Smooth muscle cell (in vitro differentiated cells): ENCODE measurements at regions not wholly inside any gene's neighbourhood (a gene's known extent, or its start where the extent isn't known, plus 50 kb on each side); places are given as distances from the start of the nearest gene placed in this dataset. TPM values are rescaled to one million over a fixed set of nuclear protein-coding genes. Genes with fewer than 3 reads are reported as not detected.

Experiments
- DNase-seq: peaks from one replicate; lab custom pipeline; 2025; ENCODE audit not compliant: unreplicated experiment; lab: John Stamatoyannopoulos, UW
- H2AFZ ChIP-seq: fragments of 200-600 bp; sonication (generic); 2 replicates; pipeline ENCODE4 v1.6.0; 2016; ENCODE audit warnings: antibody characterized with exemption, low read depth, mild to moderate bottlenecking
- H3F3A ChIP-seq: fragments of 200-600 bp; sonication (generic); 2 replicates; pipeline ENCODE4 v1.6.0; 2017; ENCODE audit warnings: antibody characterized with exemption, low read depth
- H3K27ac ChIP-seq: fragments of 200-600 bp; sonication (generic); 2 replicates; pipeline ENCODE4 v1.5.1; 2016; ENCODE audit warnings: low read depth, mild to moderate bottlenecking
- H3K27me3 ChIP-seq: fragments of 200-600 bp; sonication (generic); 2 replicates; pipeline ENCODE4 v1.6.1; 2016; ENCODE audit warnings: low read depth, mild to moderate bottlenecking
- H3K36me3 ChIP-seq: fragments of 200-600 bp; sonication (generic); 2 replicates; pipeline ENCODE4 v1.5.1; 2016; ENCODE audit warnings: low read depth
- H3K4me1 ChIP-seq: fragments of 200-600 bp; sonication (generic); 2 replicates; pipeline ENCODE4 v1.5.1; 2016; ENCODE audit warnings: low read depth
- H3K4me2 ChIP-seq: fragments of 200-600 bp; sonication (generic); 2 replicates; pipeline ENCODE4 v1.6.0; 2016; ENCODE audit warnings: mild to moderate bottlenecking
- H3K4me3 ChIP-seq: fragments of 200-600 bp; sonication (generic); 2 replicates; pipeline ENCODE4 v1.5.1; 2016; ENCODE audit warnings: mild to moderate bottlenecking
- H3K79me2 ChIP-seq: fragments of 200-600 bp; sonication (generic); 2 replicates; pipeline ENCODE4 v1.6.0; 2016; ENCODE audit warnings: low read depth, mild to moderate bottlenecking
- H3K9ac ChIP-seq: fragments of 200-600 bp; sonication (generic); 2 replicates; pipeline ENCODE4 v1.6.0; 2016; ENCODE audit warnings: low read depth
- H3K9me3 ChIP-seq: fragments of 200-600 bp; sonication (generic); replicated peaks from 2 replicates; pipeline ENCODE4 v1.5.1; 2016; ENCODE audit warnings: low read depth
- H4K20me1 ChIP-seq: fragments of 200-600 bp; sonication (generic); 2 replicates; pipeline ENCODE4 v1.6.0; 2016; ENCODE audit warnings: low read depth
- CTCF ChIP-seq: fragments of 200-600 bp; sonication (generic); IDR thresholded peaks from 2 replicates; pipeline ENCODE4 v1.5.1; 2017; ENCODE audit warnings: borderline replicate concordance, mild to moderate bottlenecking, antibody characterized with exemption; ENCODE audit not compliant: insufficient read depth, poor library complexity, severe bottlenecking
- WGBS: methylation state at CpG from one replicate; pipeline ENCODE4 v1.1.7; 2016; ENCODE audit warnings: low lambda C conversion rate; 5-methylcytosine and 5-hydroxymethylcytosine counted together
- small RNA-seq: library from RNA; depleted of rRNA; stranded (forward); fragments of <200 nt; gene quantifications from one replicate; pipeline ENCODE3, GENCODE V24; 2014

- Histone ChIP-seq H3F3A (no peaks in the 10 kb centered on the region), H3K4me3 (no peak overlapping the region), H3K4me1 (no peaks in the 10 kb centered on the region), H4K20me1 (no peaks in the 10 kb centered on the region), H3K36me3 (no peaks in the 10 kb centered on the region), H3K9ac (no peak overlapping the region), H3K27me3 (no peaks in the 10 kb centered on the region), H2AFZ (no peak overlapping the region), H3K4me2 (no peak overlapping the region), H3K9me3 (no peaks in the 10 kb centered on the region), H3K27ac (no peak overlapping the region), H3K79me2 (no peaks in the 10 kb centered on the region)
- no peak for DNase-seq
- TF ChIP-seq CTCF, result no peak
- WGBS, result 71% methylated on average over 3 of the region's 3 CpGs
Measured at GRCh38 chr7:142308918-142309317, 51.1 kb upstream of the PRSS58 start.

- Histone ChIP-seq H3K4me3 (no peak overlapping the region), H3K4me2 (no peak overlapping the region), H2AFZ (no peak overlapping the region), H3K27me3 (no peaks in the 10 kb centered on the region), H3K36me3 (no peaks in the 10 kb centered on the region), H4K20me1 (no peaks in the 10 kb centered on the region), H3K9me3 (no peaks in the 10 kb centered on the region), H3F3A (no peaks in the 10 kb centered on the region), H3K79me2 (no peaks in the 10 kb centered on the region), H3K9ac (no peak overlapping the region), H3K4me1 (no peaks in the 10 kb centered on the region), H3K27ac (no peak overlapping the region)
- 53% methylated on average over 4 of the region's 4 CpGs for WGBS
- TF ChIP-seq CTCF, result no peak
- no peak for DNase-seq
Measured at GRCh38 chr7:142308326-142308725, 50.5 kb upstream of the PRSS58 start.

Small RNAs in the stretch of these regions (small RNA-seq; reads per million reads assigned to genes)
- gene TRBV5-2 (not detected), gene TRBV8-1 (not detected), gene TRBV8-2 (not detected)
